AG04450 (cell line): ENCODE measurements at regions not wholly inside any gene's neighbourhood (a gene's known extent, or its start where the extent isn't known, plus 50 kb on each side); places are given as distances from the start of the nearest gene placed in this dataset.

Source experiments
- CTCF ChIA-PET: fragments of 300-600, 350-600 bp; formaldehyde crosslinking; extraction: SDS; loops from one replicate; lab custom pipeline; 2022; ENCODE audit warnings: antibody characterized with exemption, inconsistent platforms; lab: Charles Lee
- POLR2A ChIA-PET: fragments of 350-600 bp; formaldehyde crosslinking; extraction: SDS; loops from one replicate; lab custom pipeline; 2021; ENCODE audit warnings: antibody characterized with exemption, inconsistent platforms; lab: Yijun Ruan, JAX
- DNase-seq: peaks from one replicate; pipeline ENCODE4 v3.0.0-alpha.2; 2011; ENCODE audit warnings: low read depth, low spot score
- H3K27ac ChIP-seq: one replicate; pipeline ENCODE4 v1.5.1; 2012; ENCODE audit warnings: low read depth, low read length, control low read depth
- H3K27me3 ChIP-seq: one replicate; pipeline ENCODE4 v1.6.0; 2012; ENCODE audit warnings: low read length; ENCODE audit not compliant: control insufficient read depth, insufficient read depth
- H3K4me3 ChIP-seq: 2 replicates; pipeline ENCODE4 v1.5.1; 2011; ENCODE audit warnings: mild to moderate bottlenecking, low read depth, low read length, control low read depth
- H3K9me3 ChIP-seq: 2 replicates; pipeline ENCODE4 v1.5.1; 2012; ENCODE audit warnings: low read length; ENCODE audit not compliant: control insufficient read depth, insufficient read depth
- CTCF ChIP-seq: IDR thresholded peaks from 2 replicates; pipeline ENCODE4 v1.5.1; 2011; ENCODE audit warnings: low read depth, low read length, control low read depth, inconsistent platforms

GRCh38 chrY:8590641-8591040 is 746.6 kb upstream of the TSPY4 start:
- DNase-seq = no peak
- no peak overlapping the region for H3K27ac ChIP-seq
- TF ChIP-seq CTCF = no peak
- H3K27me3 ChIP-seq = no peaks in the 10 kb centered on the region
- no peak overlapping the region for H3K4me3 ChIP-seq
- POLR2A ChIA-PET = no interaction called here
- CTCF ChIA-PET = no interaction called here
- no peaks in the 10 kb centered on the region for H3K9me3 ChIP-seq

GRCh38 chrY:8591821-8592516 is 745.3 kb upstream of the TSPY4 start:
- TF ChIP-seq CTCF = no peak
- Histone ChIP-seq H3K27ac (no peak overlapping the region), H3K4me3 (no peak overlapping the region), H3K9me3 (no peaks in the 10 kb centered on the region), H3K27me3 (no peaks in the 10 kb centered on the region)
- no peak for DNase-seq
- CTCF ChIA-PET = no interaction called here
- POLR2A ChIA-PET = no interaction called here

- TF ChIP-seq CTCF = no peak
- Histone ChIP-seq H3K27me3 (no peaks in the 10 kb centered on the region), H3K27ac (no peak overlapping the region), H3K9me3 (no peaks in the 10 kb centered on the region; the same call in 1 of the 2 replicates), H3K4me3 (no peak overlapping the region)
- CTCF ChIA-PET = no interaction called here
- no peak for DNase-seq
- POLR2A ChIA-PET = no interaction called here
Observed at GRCh38 chrY:8594657-8595056, 742.6 kb upstream of the TSPY4 start.

- CTCF ChIA-PET = no interaction called here
- H3K27me3 ChIP-seq = no peaks in the 10 kb centered on the region
- no peak for DNase-seq
- POLR2A ChIA-PET = no interaction called here
- no peak overlapping the region for H3K4me3 ChIP-seq
- H3K27ac ChIP-seq = no peak overlapping the region
- TF ChIP-seq CTCF = no peak
- H3K9me3 ChIP-seq = peaks cover 2% of the 10 kb centered on the region; the same call in 1 of the 2 replicates
Observed at GRCh38 chrY:8599141-8599540, 738.1 kb upstream of the TSPY4 start.

GRCh38 chrY:8610620-8611019 is 726.6 kb upstream of the TSPY4 start:
- H3K27ac ChIP-seq = no peak overlapping the region
- no peak for TF ChIP-seq CTCF
- H3K4me3 ChIP-seq = no peak overlapping the region
- DNase-seq = no peak
- no peaks in the 10 kb centered on the region for H3K27me3 ChIP-seq
- CTCF ChIA-PET = no interaction called here
- H3K9me3 ChIP-seq = no peaks in the 10 kb centered on the region; the same call in 1 of the 2 replicates
- POLR2A ChIA-PET = no interaction called here
